ENCODE measurements at regions not wholly inside any gene's neighbourhood (a gene's known extent, or its start where the extent isn't known, plus 50 kb on each side); places are given as distances from the start of the nearest gene placed in this dataset.

GRCh38 chrX:52280812-52281211 lies 88.0 kb upstream of the XAGE2 start:
- TF ChIP-seq EZH2phosphoT487 (IDR thresholded peaks at IDR 0.05; ENCODE audit: borderline replicate concordance, low read length) = no peak
- TF ChIP-seq CTCF (IDR thresholded peaks at IDR 0.05; ENCODE audit: low read depth, low read length, poor library complexity, severe bottlenecking) = no peak

All from DOHH2 (cell line).